Activated T-helper 17 cell treated with anti-CD3 and anti-CD28 coated beads, Interleukin-2, amount 50 U/mL, for 72 hours (primary cell): ENCODE measurements at regions not wholly inside any gene's neighbourhood (a gene's known extent, or its start where the extent isn't known, plus 50 kb on each side); places are given as distances from the start of the nearest gene placed in this dataset.
"Not testable (repeated sequence)": the region's sequence is repeated elsewhere in the genome, so short reads cannot be mapped to it uniquely, and the experiment has no call there.

Source experiments
- ATAC-seq: fragments of 150-1000 bp; cut with Tn5 transposase; replicated peaks from 2 replicates; pipeline ENCODE4 v1.10.0; 2021; ENCODE audit warnings: mild to moderate bottlenecking, moderate library complexity
- H3K27ac Mint-ChIP-seq: one replicate; pipeline ENCODE4 v1.8.0; 2022; ENCODE audit warnings: mixed read lengths
- H3K27me3 Mint-ChIP-seq: one replicate; pipeline ENCODE4 v1.8.0; 2022; ENCODE audit warnings: mixed read lengths
- H3K36me3 Mint-ChIP-seq: one replicate; pipeline ENCODE4 v1.8.0; 2022; ENCODE audit warnings: low read depth, mild to moderate bottlenecking, mixed read lengths
- H3K4me1 Mint-ChIP-seq: one replicate; pipeline ENCODE4 v1.8.0; 2022; ENCODE audit warnings: mixed read lengths
- H3K4me3 Mint-ChIP-seq: one replicate; pipeline ENCODE4 v1.8.0; 2022; ENCODE audit warnings: mild to moderate bottlenecking, mixed read lengths
- H3K9me3 Mint-ChIP-seq: one replicate; pipeline ENCODE4 v1.8.0; 2022; ENCODE audit warnings: mixed read lengths

GRCh38 chr7:109646124-109646523 is 1076.5 kb downstream of the DNAJB9 start:
- no peaks in the 10 kb centered on the region for H3K27me3 Mint-ChIP-seq
- H3K27ac Mint-ChIP-seq, result no peak overlapping the region
- H3K36me3 Mint-ChIP-seq, result no peaks in the 10 kb centered on the region
- H3K4me1 Mint-ChIP-seq, result no peaks in the 10 kb centered on the region
- ATAC-seq, result no peak
- H3K9me3 Mint-ChIP-seq, result peaks cover 6% of the 10 kb centered on the region
- H3K4me3 Mint-ChIP-seq, result no peak overlapping the region

GRCh38 chr7:109646594-109646993 is 1076.9 kb downstream of the DNAJB9 start:
- not testable (repeated sequence) for H3K27me3 Mint-ChIP-seq, H3K4me1 Mint-ChIP-seq

GRCh38 chr7:109647263-109647662 is 1077.6 kb downstream of the DNAJB9 start:
- H3K9me3 Mint-ChIP-seq, H3K27me3 Mint-ChIP-seq, ATAC-seq, H3K36me3 Mint-ChIP-seq, H3K4me1 Mint-ChIP-seq, H3K27ac Mint-ChIP-seq, H3K4me3 Mint-ChIP-seq: not testable (repeated sequence)

More at GRCh38 chr7:109646594-109646993, 1076.9 kb downstream of the DNAJB9 start:
- not testable (repeated sequence) for H3K36me3 Mint-ChIP-seq, ATAC-seq, H3K9me3 Mint-ChIP-seq, H3K27ac Mint-ChIP-seq, H3K4me3 Mint-ChIP-seq

- no peak overlapping the region for H3K27ac Mint-ChIP-seq
- no peaks in the 10 kb centered on the region for H3K36me3 Mint-ChIP-seq
- H3K9me3 Mint-ChIP-seq, result no peaks in the 10 kb centered on the region
- H3K27me3 Mint-ChIP-seq, result no peaks in the 10 kb centered on the region
- H3K4me1 Mint-ChIP-seq, result no peaks in the 10 kb centered on the region
- no peak for ATAC-seq
- no peak overlapping the region for H3K4me3 Mint-ChIP-seq
Measured at GRCh38 chr7:109659261-109659660, 1089.6 kb downstream of the DNAJB9 start.

- Mint-ChIP-seq H3K27ac (no peak overlapping the region), H3K36me3 (no peaks in the 10 kb centered on the region), H3K27me3 (no peaks in the 10 kb centered on the region), H3K9me3 (no peaks in the 10 kb centered on the region), H3K4me1 (no peaks in the 10 kb centered on the region), H3K4me3 (no peak overlapping the region)
- no peak for ATAC-seq
Measured at GRCh38 chr7:109660401-109660800, 1090.7 kb downstream of the DNAJB9 start.

- no peaks in the 10 kb centered on the region for H3K4me1 Mint-ChIP-seq
- H3K4me3 Mint-ChIP-seq, result no peak overlapping the region
- no peaks in the 10 kb centered on the region for H3K36me3 Mint-ChIP-seq
- H3K27me3 Mint-ChIP-seq, result no peaks in the 10 kb centered on the region
- no peak overlapping the region for H3K27ac Mint-ChIP-seq
- peaks cover 6% of the 10 kb centered on the region for H3K9me3 Mint-ChIP-seq
- no peak for ATAC-seq
Measured at GRCh38 chr7:109663806-109664205, 1094.1 kb downstream of the DNAJB9 start.

DNA sequence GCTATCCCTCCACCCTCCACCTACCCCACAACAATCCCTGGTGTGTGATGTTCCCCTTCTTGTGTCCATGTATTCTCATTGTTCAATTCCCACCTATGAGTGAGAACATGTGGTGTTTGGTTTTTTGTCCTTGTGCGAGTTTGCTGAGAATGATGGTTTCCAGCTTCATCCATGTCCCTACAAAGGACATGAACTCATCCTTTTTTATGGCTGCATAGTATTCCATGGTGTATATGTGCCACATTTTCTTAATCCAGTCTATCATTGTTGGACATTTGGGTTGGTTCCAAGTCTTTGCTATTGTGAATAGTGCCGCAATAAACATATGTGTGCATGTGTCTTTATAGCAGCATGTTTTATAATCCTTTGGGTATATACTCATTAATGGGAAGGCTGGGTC is 1117.6 kb downstream of the DNAJB9 start:
- ATAC-seq, H3K27me3 Mint-ChIP-seq, H3K4me3 Mint-ChIP-seq, H3K27ac Mint-ChIP-seq, H3K9me3 Mint-ChIP-seq, H3K4me1 Mint-ChIP-seq, H3K36me3 Mint-ChIP-seq: not testable (repeated sequence)

- H3K9me3 Mint-ChIP-seq, H3K36me3 Mint-ChIP-seq, ATAC-seq, H3K27me3 Mint-ChIP-seq, H3K4me3 Mint-ChIP-seq, H3K4me1 Mint-ChIP-seq, H3K27ac Mint-ChIP-seq: not testable (repeated sequence)
Measured at GRCh38 chr7:109692613-109693012, 1122.9 kb downstream of the DNAJB9 start.

DNA sequence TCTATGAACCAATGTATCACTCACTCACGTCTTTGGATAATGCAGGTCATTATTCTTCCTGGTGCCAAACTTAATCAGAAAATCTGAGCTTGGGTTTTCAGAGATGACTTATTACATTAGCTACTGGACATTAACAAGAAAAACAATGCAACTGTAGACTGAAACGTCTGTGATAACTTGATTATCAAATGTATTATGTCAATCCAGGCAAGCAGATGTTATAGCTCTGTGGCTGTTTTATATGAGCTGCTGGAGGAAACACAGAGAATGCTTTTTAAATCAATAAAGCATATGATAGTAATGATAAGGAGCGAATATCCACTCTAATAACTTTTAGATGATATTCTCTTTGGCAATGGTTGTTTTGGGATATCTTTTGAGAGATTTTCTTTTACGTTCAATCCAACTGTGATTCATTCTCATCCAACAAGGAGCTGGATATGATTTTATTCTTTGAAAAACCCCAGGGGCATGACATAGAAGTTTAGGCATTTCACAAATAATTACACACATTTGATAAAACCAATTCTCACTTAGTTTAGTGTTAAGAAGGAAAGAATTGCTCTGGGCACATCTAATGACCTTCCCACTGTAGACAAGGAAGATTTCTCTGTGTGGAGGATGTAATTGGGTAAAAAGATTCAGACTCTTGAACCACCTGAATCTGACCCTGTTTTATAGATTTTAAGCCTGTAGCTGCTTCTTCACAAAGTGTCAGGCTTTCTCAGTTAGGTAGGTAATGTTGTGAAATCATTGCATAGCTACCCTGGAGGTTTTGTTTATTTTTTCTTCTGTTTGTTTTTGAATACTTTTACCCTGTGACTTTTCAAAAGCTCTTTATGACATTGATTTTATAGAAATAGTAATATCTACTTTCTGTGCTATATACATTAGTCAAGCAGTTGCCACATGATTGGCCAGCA is 1124.7 kb downstream of the DNAJB9 start:
- H3K9me3 Mint-ChIP-seq, result peaks cover 11% of the 10 kb centered on the region
- no peak overlapping the region for H3K27ac Mint-ChIP-seq
- no peak for ATAC-seq
- no peaks in the 10 kb centered on the region for H3K4me1 Mint-ChIP-seq
- no peak overlapping the region for H3K4me3 Mint-ChIP-seq
- H3K36me3 Mint-ChIP-seq, result no peaks in the 10 kb centered on the region
- H3K27me3 Mint-ChIP-seq, result no peaks in the 10 kb centered on the region

GRCh38 chr7:109695419-109695818 is 1125.7 kb downstream of the DNAJB9 start:
- no peaks in the 10 kb centered on the region for H3K27me3 Mint-ChIP-seq
- H3K4me1 Mint-ChIP-seq, result no peaks in the 10 kb centered on the region
- H3K4me3 Mint-ChIP-seq, result no peak overlapping the region
- H3K36me3 Mint-ChIP-seq, result no peaks in the 10 kb centered on the region
- H3K9me3 Mint-ChIP-seq, result peaks cover 7% of the 10 kb centered on the region
- no peak for ATAC-seq
- no peak overlapping the region for H3K27ac Mint-ChIP-seq

DNA sequence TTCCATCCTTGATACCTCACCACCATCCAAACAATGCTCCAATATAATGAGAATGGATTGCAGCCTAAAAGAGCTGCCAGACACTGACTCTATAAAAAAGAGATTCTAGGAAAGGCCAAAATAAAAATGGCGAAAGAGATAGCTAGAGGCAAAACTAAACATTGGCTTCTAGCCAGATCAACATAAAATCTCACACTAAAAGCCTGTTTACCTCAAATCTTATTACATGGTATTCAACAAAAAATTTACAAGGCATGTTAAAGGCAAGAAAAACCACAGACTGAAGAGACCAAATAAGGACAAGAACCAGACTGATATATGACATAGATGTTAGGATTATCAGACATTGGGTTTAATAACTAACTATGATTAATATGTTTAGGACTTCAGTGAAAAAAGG is 1127.0 kb downstream of the DNAJB9 start:
- no peaks in the 10 kb centered on the region for H3K36me3 Mint-ChIP-seq
- no peaks in the 10 kb centered on the region for H3K27me3 Mint-ChIP-seq
- H3K27ac Mint-ChIP-seq, result no peak overlapping the region
- no peaks in the 10 kb centered on the region for H3K4me1 Mint-ChIP-seq
- no peak for ATAC-seq
- H3K4me3 Mint-ChIP-seq, result no peak overlapping the region
- H3K9me3 Mint-ChIP-seq, result peaks cover 7% of the 10 kb centered on the region

- Mint-ChIP-seq H3K36me3 (no peaks in the 10 kb centered on the region), H3K9me3 (peaks cover 7% of the 10 kb centered on the region)
Measured at GRCh38 chr7:109699661-109700060, 1130.0 kb downstream of the DNAJB9 start.

DNA sequence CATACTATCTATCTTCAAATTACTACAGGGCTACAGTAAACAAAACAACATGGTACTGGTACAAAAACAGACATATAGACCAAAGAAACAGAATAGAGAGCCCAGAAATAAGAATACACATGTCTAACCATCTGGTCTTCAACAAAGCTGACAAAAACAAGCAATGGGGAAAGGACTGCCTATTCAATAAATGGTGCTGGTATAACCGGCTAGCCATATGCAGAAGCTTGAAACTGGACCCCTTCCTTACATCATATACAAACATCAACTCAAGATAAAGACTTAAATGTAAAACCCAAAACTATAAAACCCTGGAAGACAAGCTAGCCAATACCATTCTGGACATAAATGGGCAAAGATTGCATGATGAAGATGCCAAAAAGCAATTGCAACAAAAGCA is 1143.7 kb downstream of the DNAJB9 start:
- no peaks in the 10 kb centered on the region for H3K27me3 Mint-ChIP-seq
- no peak for ATAC-seq
- no peak overlapping the region for H3K4me3 Mint-ChIP-seq
- no peaks in the 10 kb centered on the region for H3K9me3 Mint-ChIP-seq
- H3K36me3 Mint-ChIP-seq, result no peaks in the 10 kb centered on the region
- no peaks in the 10 kb centered on the region for H3K4me1 Mint-ChIP-seq
- H3K27ac Mint-ChIP-seq, result no peak overlapping the region

More at GRCh38 chr7:109699661-109700060, 1130.0 kb downstream of the DNAJB9 start:
- H3K4me1 Mint-ChIP-seq, result no peaks in the 10 kb centered on the region
- no peaks in the 10 kb centered on the region for H3K27me3 Mint-ChIP-seq
- H3K27ac Mint-ChIP-seq, result no peak overlapping the region
- no peak overlapping the region for H3K4me3 Mint-ChIP-seq
- no peak for ATAC-seq

GRCh38 chr7:109719359-109719758 is 1149.7 kb downstream of the DNAJB9 start:
- H3K36me3 Mint-ChIP-seq, H3K4me1 Mint-ChIP-seq, H3K27me3 Mint-ChIP-seq, H3K9me3 Mint-ChIP-seq, ATAC-seq, H3K4me3 Mint-ChIP-seq, H3K27ac Mint-ChIP-seq: not testable (repeated sequence)

- no peaks in the 10 kb centered on the region for H3K9me3 Mint-ChIP-seq
- H3K4me1 Mint-ChIP-seq, result no peaks in the 10 kb centered on the region
- no peaks in the 10 kb centered on the region for H3K36me3 Mint-ChIP-seq
- H3K27me3 Mint-ChIP-seq, result no peaks in the 10 kb centered on the region
- no peak overlapping the region for H3K27ac Mint-ChIP-seq
- no peak for ATAC-seq
- no peak overlapping the region for H3K4me3 Mint-ChIP-seq
Measured at GRCh38 chr7:109734601-109735000, 1164.9 kb downstream of the DNAJB9 start.
